Mesenchymal stem cell (in vitro differentiated cells and primary cell): ENCODE measurements at regions not wholly inside any gene's neighbourhood (a gene's known extent, or its start where the extent isn't known, plus 50 kb on each side); places are given as distances from the start of the nearest gene placed in this dataset.

Source experiments
- DNase-seq: peaks from one replicate; pipeline ENCODE4 v3.0.0-alpha.2; 2013
- H2AFZ ChIP-seq: one replicate; pipeline ENCODE4 v1.6.1; 2013; ENCODE audit warnings: low read depth, mild to moderate bottlenecking, control low read depth, inconsistent platforms, low read length, moderate library complexity
- H2AK5ac ChIP-seq: 2 replicates; pipeline ENCODE4 v1.6.1; 2013; ENCODE audit warnings: low read length, moderate library complexity, mild to moderate bottlenecking, inconsistent platforms; ENCODE audit not compliant: severe bottlenecking
- H2BK120ac ChIP-seq: one replicate; pipeline ENCODE4 v1.6.1; 2013; ENCODE audit warnings: low read depth, mild to moderate bottlenecking, inconsistent platforms, low read length, moderate library complexity
- H2BK12ac ChIP-seq, 2 experiments: one replicate each; pipeline ENCODE4 v1.6.1; 2013; ENCODE audit warnings: inconsistent platforms in 2 of 2, low read length in 2 of 2, mild to moderate bottlenecking in 2 of 2, moderate library complexity in 2 of 2, control low read depth in 1 of 2
- H2BK15ac ChIP-seq: one replicate; pipeline ENCODE4 v1.6.1; 2013; ENCODE audit warnings: mild to moderate bottlenecking, low read depth, inconsistent platforms; ENCODE audit not compliant: poor library complexity, severe bottlenecking
- H2BK5ac ChIP-seq: 2 replicates; pipeline ENCODE4 v1.6.1; 2013; ENCODE audit warnings: low read depth, mild to moderate bottlenecking, low read length, control low read depth, inconsistent platforms; ENCODE audit not compliant: poor library complexity, severe bottlenecking
- H3K14ac ChIP-seq, 2 experiments: one replicate each; pipeline ENCODE4 v1.6.1; 2013; ENCODE audit warnings: inconsistent platforms in 2 of 2, low read length in 2 of 2, control low read depth in 1 of 2, mild to moderate bottlenecking in 1 of 2, moderate library complexity in 1 of 2
- H3K18ac ChIP-seq, 2 experiments: one replicate each; pipeline ENCODE4 v1.6.1; 2013; ENCODE audit warnings: inconsistent platforms in 2 of 2, low read length in 2 of 2, control low read depth in 1 of 2, low read depth in 1 of 2, mild to moderate bottlenecking in 1 of 2
- H3K23ac ChIP-seq, 2 experiments: one replicate each; pipeline ENCODE4 v1.6.1; 2013; ENCODE audit warnings: inconsistent platforms in 2 of 2, low read length in 2 of 2, mild to moderate bottlenecking in 2 of 2, moderate library complexity in 2 of 2, control low read depth in 1 of 2
- H3K27ac ChIP-seq: 2 replicates; pipeline ENCODE4 v1.5.1; 2013; ENCODE audit warnings: mild to moderate bottlenecking, moderate library complexity, low read length, control low read depth, inconsistent platforms; ENCODE audit not compliant: poor library complexity, severe bottlenecking
- H3K27me3 ChIP-seq, 2 experiments: 2 replicates each; pipeline versions ENCODE4 v1.6.1 to v1.7.0; 2013; ENCODE audit warnings: low read length in 2 of 2, mild to moderate bottlenecking in 2 of 2, moderate library complexity in 2 of 2, control low read depth in 1 of 2, inconsistent platforms in 1 of 2; ENCODE audit not compliant: control insufficient read depth in 1 of 2, insufficient read depth in 1 of 2
- H3K36me3 ChIP-seq, 2 experiments: 2 replicates each; pipeline versions ENCODE4 v1.6.1 to v1.7.0; 2013; ENCODE audit warnings: low read length in 2 of 2, control low read depth in 1 of 2, inconsistent platforms in 1 of 2, low read depth in 1 of 2, mild to moderate bottlenecking in 1 of 2; ENCODE audit not compliant: insufficient read depth in 2 of 2, control insufficient read depth in 1 of 2
- H3K4ac ChIP-seq, 2 experiments: one replicate each; pipeline ENCODE4 v1.6.1; 2013; ENCODE audit warnings: inconsistent platforms in 2 of 2, low read length in 2 of 2, mild to moderate bottlenecking in 2 of 2, moderate library complexity in 2 of 2, control low read depth in 1 of 2, low read depth in 1 of 2
- H3K4me1 ChIP-seq: 2 replicates; pipeline ENCODE4 v1.6.1; 2013; ENCODE audit warnings: low read depth, low read length, control low read depth; ENCODE audit not compliant: control insufficient read depth, insufficient read depth
- H3K4me2 ChIP-seq: 2 replicates; pipeline ENCODE4 v1.6.1; 2013; ENCODE audit warnings: low read length, mild to moderate bottlenecking, inconsistent platforms; ENCODE audit not compliant: poor library complexity, severe bottlenecking
- H3K4me3 ChIP-seq, 2 experiments: 2 replicates each; pipeline versions ENCODE4 v1.5.1 to v1.7.0; 2013; ENCODE audit warnings: low read length in 2 of 2, mild to moderate bottlenecking in 2 of 2, control low read depth in 1 of 2, low read depth in 1 of 2; ENCODE audit not compliant: insufficient read depth in 1 of 2
- H3K79me1 ChIP-seq: replicated peaks from 2 replicates; pipeline ENCODE4 v1.6.1; 2013; ENCODE audit warnings: mild to moderate bottlenecking, control low read depth, low read length, inconsistent platforms; ENCODE audit not compliant: poor library complexity, severe bottlenecking
- H3K9ac ChIP-seq: 2 replicates; pipeline ENCODE4 v1.7.0; 2013; ENCODE audit warnings: mild to moderate bottlenecking, low read length, moderate library complexity
- H3K9me3 ChIP-seq: 2 replicates; pipeline ENCODE4 v1.7.0; 2013; ENCODE audit warnings: mild to moderate bottlenecking, low read length; ENCODE audit not compliant: control insufficient read depth
- H4K8ac ChIP-seq: one replicate; pipeline ENCODE4 v1.6.1; 2013; ENCODE audit warnings: inconsistent platforms, mild to moderate bottlenecking, low read length, moderate library complexity
- H4K91ac ChIP-seq: one replicate; pipeline ENCODE4 v1.6.1; 2013; ENCODE audit warnings: mild to moderate bottlenecking, low read length, inconsistent platforms
- WGBS: methylation state at CpG from one replicate; pipeline ENCODE4 v1.1.7; 2013; ENCODE audit warnings: mixed read lengths; 5-methylcytosine and 5-hydroxymethylcytosine counted together

- Histone ChIP-seq H2BK120ac (no peak overlapping the region), H3K36me3 (no peaks in the 10 kb centered on the region), H4K8ac (no peak overlapping the region), H3K4me1 (peaks cover 2% of the 10 kb centered on the region), H2AK5ac (no peak overlapping the region), H3K18ac (peak overlapping the region in 1 of 2 experiments; percentile 80), H3K79me1 (no peaks in the 10 kb centered on the region), H2BK12ac (peak overlapping the region; percentile 51 to 94), H3K27me3 (peaks cover 5 to 19% of the 10 kb centered on the region in 2 experiments), H4K91ac (peak overlapping the region; percentile 3), H2BK5ac (no peak overlapping the region), H3K27ac (no peak overlapping the region), H2BK15ac (no peak overlapping the region), H3K4me3 (no peak overlapping the region), H3K9ac (no peak overlapping the region), H3K9me3 (no peaks in the 10 kb centered on the region), H3K4me2 (no peak overlapping the region), H2AFZ (no peak overlapping the region), H3K23ac (no peak overlapping the region), H3K4ac (peak overlapping the region in 1 of 2 experiments; percentile 1), H3K14ac (peak overlapping the region in 1 of 2 experiments; percentile 93)
- no peak for DNase-seq
- 99% methylated on average over 5 of the region's 5 CpGs for WGBS
These were observed 123.9 kb downstream of the BAMBI start for GRCh38 chr10:28801247-28801646.

- H3K36me3 ChIP-seq: no peaks in the 10 kb centered on the region
- peak overlapping the region; percentile 51 to 94 for H2BK12ac ChIP-seq
- H3K4me3 ChIP-seq: no peak overlapping the region
- H3K4me1 ChIP-seq: peaks cover 2% of the 10 kb centered on the region
- no peak overlapping the region for H3K23ac ChIP-seq
- no peak overlapping the region for H3K14ac ChIP-seq
- no peak overlapping the region for H2AK5ac ChIP-seq
- no peak overlapping the region for H3K27ac ChIP-seq
- no peak overlapping the region for H4K91ac ChIP-seq
- DNase-seq: no peak
- H2BK5ac ChIP-seq: no peak overlapping the region
- peak overlapping the region; percentile 37 to 80 for H3K18ac ChIP-seq
- no peak overlapping the region for H3K9ac ChIP-seq
- H2AFZ ChIP-seq: no peak overlapping the region
- H3K79me1 ChIP-seq: no peaks in the 10 kb centered on the region
- peak overlapping the region in 1 of 2 experiments; percentile 44 for H3K4ac ChIP-seq
- H4K8ac ChIP-seq: peak overlapping the region; percentile 69
- H2BK120ac ChIP-seq: peak overlapping the region; percentile 5
- no peak overlapping the region for H2BK15ac ChIP-seq
- H3K9me3 ChIP-seq: no peaks in the 10 kb centered on the region
- peaks cover 5 to 24% of the 10 kb centered on the region in 2 experiments for H3K27me3 ChIP-seq
- H3K4me2 ChIP-seq: no peak overlapping the region
- WGBS: 89% methylated on average over 1 of the region's 1 CpG
These were observed 124.5 kb downstream of the BAMBI start for GRCh38 chr10:28801869-28802268.

DNA sequence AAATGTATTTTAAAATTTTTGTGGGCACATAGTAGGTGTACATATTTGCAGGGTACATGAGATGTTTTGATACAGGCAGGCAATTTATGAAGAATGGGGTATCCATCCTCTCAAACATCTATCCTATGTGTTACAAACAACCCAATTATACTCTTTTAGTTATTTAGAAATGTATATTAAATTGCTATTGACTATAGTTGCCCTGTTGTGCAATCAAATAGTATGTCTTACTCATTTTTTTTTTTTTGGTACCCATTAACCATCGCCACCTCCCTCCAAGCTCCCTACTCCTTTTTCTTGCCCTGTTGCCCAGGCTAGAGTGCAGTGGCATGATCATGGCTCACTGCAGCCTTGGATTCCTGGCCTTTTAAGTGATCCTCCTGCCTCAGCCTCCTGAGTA is 128.1 kb downstream of the BAMBI start:
- no peak overlapping the region for H3K14ac ChIP-seq
- H2AFZ ChIP-seq: no peak overlapping the region
- no peak overlapping the region for H3K9ac ChIP-seq
- no peak for DNase-seq
- H3K36me3 ChIP-seq: no peaks in the 10 kb centered on the region
- H3K23ac ChIP-seq: no peak overlapping the region
- 100% methylated on average over 1 of the region's 1 CpG for WGBS
- H4K8ac ChIP-seq: no peak overlapping the region
- peaks cover 5 to 28% of the 10 kb centered on the region in 2 experiments for H3K27me3 ChIP-seq
- H4K91ac ChIP-seq: no peak overlapping the region
- H3K18ac ChIP-seq: peak overlapping the region in 1 of 2 experiments; percentile 30
- no peak overlapping the region for H3K4me2 ChIP-seq
- no peak overlapping the region for H3K27ac ChIP-seq
- no peaks in the 10 kb centered on the region for H3K9me3 ChIP-seq
- no peak overlapping the region for H2AK5ac ChIP-seq
- H2BK15ac ChIP-seq: no peak overlapping the region
- H3K4me3 ChIP-seq: no peak overlapping the region
- no peak overlapping the region for H2BK120ac ChIP-seq
- peak overlapping the region; percentile 31 to 38 for H2BK12ac ChIP-seq
- H2BK5ac ChIP-seq: no peak overlapping the region
- H3K4me1 ChIP-seq: no peaks in the 10 kb centered on the region
- H3K79me1 ChIP-seq: no peaks in the 10 kb centered on the region
- H3K4ac ChIP-seq: no peak overlapping the region

GRCh38 chr10:28806488-28806941 is 129.2 kb downstream of the BAMBI start:
- Histone ChIP-seq H2BK12ac (no peak overlapping the region), H2AFZ (no peak overlapping the region), H4K8ac (no peak overlapping the region), H2BK120ac (peak overlapping the region; percentile 89), H3K4me2 (no peak overlapping the region), H2AK5ac (no peak overlapping the region), H3K18ac (peak overlapping the region in 1 of 2 experiments; percentile 92), H3K9ac (no peak overlapping the region), H2BK15ac (no peak overlapping the region), H3K36me3 (no peaks in the 10 kb centered on the region), H3K4me1 (peaks cover 2% of the 10 kb centered on the region), H3K4me3 (no peak overlapping the region), H3K4ac (peak overlapping the region in 1 of 2 experiments; percentile 5), H3K27ac (no peak overlapping the region), H3K27me3 (peaks cover 4 to 29% of the 10 kb centered on the region in 2 experiments), H3K9me3 (no peaks in the 10 kb centered on the region), H3K23ac (no peak overlapping the region), H4K91ac (peak overlapping the region; percentile 89), H3K14ac (no peak overlapping the region), H3K79me1 (no peaks in the 10 kb centered on the region), H2BK5ac (no peak overlapping the region)
- peak; percentile 78 for DNase-seq
- 27% methylated on average over 2 of the region's 5 CpGs for WGBS
